HG02884 (cell line): ENCODE measurements at regions not wholly inside any gene's neighbourhood (a gene's known extent, or its start where the extent isn't known, plus 50 kb on each side); places are given as distances from the start of the nearest gene placed in this dataset.
"Not testable (repeated sequence)": the region's sequence is repeated elsewhere in the genome, so short reads cannot be mapped to it uniquely, and the experiment has no call there.

Experiments
- ATAC-seq: cut with Tn5 transposase; IDR thresholded peaks from one replicate; pipeline ENCODE4 v1.9.1; 2021; ENCODE audit warnings: mild to moderate bottlenecking, moderate library complexity; ENCODE audit not compliant: unreplicated experiment

DNA sequence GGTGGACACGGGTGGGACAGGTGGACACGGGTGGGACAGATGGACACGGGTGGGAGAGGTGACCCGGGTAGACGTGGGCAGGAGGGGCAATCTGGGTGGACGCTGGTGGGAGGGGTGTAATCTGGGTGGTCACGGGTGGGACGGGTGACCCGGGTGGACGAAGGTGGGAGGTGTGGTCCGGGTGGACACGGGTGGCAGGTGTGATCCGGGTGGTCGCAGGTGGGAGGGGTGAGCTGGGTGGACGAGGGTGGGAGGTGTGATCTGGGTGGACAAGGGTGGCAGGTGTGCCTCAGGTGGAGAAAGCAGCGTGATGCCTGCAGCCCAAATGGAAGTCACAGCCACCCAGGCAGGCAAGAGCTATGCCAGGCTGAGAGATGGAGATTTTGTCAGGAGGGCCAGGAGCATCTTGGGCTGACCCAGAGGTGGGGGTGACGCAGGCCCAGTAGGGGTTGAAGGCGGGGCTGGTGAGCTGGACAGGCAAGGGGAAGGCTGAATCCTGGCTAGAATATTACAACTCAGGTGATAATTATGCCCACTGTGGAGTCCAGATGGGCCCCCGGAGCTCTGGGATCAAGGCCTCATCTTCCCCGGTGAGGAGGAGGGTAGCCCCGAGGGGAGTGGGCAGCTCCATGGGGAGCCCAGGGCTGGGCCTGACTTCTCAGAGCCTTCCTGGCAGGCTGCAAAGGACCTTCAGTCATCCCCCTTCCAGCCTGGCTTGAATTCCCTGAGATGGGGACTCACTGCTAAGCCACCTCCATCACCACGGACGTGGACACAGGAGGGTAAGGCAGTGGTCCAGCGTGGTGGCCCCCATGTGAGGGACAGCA lies 100.0 kb downstream of the ADRA2C start:
- no peak for ATAC-seq

DNA sequence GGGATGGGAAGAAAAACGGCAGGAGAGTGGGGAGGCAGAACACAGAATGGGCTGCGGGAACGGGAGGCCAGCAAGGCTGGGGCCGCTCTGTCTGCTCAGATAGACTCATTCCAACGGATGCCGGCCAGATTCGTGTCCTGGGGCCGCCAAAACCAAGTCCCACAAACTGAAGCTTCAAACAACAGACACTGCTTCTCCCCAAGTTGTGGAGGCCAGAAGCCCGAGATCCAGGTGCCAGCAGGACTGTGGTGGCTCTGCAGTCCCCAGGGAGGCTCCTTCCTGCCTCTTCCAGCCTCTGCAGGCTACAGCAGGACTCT lies 100.6 kb downstream of the ADRA2C start:
- ATAC-seq: no peak

DNA sequence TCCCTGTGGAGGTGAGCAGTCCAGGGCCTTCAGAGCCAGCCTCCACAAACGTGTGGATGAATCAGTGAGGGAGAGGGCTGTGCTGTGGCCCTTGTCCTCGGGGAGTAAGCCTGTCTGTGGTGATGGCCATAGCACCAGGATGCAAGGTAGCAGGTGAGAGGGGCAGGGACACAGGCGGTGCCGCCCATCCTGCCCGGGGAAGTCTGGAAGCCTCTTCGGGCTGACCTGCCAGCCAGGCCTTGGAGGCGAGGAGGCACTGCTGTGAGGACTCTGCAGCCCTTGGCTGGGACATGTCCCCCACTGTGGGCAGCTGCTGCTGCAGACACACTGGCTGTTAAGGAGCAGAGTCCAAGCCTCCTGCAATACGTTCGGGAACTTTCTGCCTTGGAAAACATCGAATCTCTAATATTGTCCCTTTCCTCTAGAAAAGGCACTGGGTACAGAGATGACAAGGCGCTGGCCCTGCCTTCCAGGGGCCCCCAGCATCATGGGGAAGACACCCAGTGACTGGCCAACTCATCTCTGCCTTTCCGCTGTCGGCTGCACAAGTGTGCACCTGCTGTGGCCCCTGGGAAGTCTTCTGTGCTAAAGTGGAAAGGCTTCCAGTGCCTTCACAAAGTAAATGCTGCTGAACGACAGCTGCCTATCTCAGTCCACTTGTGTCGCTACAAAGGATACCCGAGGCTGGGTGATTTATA lies 101.4 kb downstream of the ADRA2C start:
- no peak for ATAC-seq

DNA sequence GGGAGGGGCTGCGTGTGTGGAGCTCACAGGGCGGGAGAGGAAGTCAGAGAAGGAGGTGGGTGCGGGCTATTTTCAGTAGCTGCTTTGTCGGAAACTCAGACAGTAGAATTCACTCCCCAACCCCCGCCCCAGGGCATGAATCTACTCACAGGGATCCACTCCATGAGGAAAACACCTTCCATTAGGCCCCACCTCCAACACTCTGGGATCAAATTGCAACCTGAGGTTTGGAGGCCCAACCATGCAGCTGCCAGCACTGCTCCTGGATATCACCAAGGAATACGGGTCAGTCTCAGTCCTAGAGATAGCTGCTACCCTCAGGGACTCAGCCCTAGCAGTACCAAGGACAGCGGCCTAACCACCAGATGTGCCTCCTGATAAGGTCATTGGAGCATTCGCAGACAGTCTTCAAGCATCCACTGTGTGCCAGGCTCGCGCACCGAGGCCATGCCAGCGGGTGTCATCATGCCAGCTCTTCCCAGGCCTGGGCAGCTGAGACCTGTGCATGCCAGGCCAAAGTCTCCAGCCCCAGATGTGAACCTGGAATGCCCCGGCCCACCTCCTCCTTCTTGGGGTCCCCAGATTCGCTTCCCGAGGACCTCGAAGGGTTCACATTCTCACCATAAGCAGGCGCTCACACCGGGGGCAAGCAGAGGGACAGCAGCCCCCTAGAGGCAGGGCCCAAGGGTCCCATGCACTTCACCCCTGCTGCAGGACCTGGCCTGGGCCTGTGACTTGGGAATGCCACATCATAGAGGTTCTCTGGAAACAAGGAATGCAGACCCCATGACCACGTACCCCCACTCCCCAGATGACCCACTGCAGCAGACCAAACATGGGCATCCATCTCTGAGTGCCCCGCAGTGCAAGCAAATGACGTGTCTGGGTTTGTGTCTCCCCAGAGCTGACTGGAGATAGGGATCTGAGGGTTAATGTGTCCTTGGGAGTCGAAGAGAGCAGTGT lies 102.3 kb downstream of the ADRA2C start:
- ATAC-seq: no peak

DNA sequence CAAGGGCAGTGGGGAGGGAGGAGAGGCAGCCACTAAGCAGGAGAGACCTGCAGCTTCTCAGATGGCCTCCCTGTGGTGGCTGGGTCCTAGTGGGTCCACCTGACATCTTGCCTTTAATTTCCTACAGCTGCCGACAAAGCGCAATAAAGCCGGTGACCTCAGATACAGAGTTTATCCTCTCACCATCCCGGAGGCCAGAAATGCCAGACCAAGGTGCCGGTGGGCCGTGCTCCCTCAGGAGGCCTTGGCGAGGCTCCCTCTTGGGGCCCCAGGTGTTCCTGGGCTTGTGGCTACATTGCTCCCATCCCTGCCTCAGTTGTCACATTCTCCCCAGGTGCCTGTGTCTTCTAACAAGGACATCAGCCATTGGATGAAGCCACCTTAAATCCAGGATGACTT lies 103.0 kb downstream of the ADRA2C start:
- ATAC-seq: no peak

DNA sequence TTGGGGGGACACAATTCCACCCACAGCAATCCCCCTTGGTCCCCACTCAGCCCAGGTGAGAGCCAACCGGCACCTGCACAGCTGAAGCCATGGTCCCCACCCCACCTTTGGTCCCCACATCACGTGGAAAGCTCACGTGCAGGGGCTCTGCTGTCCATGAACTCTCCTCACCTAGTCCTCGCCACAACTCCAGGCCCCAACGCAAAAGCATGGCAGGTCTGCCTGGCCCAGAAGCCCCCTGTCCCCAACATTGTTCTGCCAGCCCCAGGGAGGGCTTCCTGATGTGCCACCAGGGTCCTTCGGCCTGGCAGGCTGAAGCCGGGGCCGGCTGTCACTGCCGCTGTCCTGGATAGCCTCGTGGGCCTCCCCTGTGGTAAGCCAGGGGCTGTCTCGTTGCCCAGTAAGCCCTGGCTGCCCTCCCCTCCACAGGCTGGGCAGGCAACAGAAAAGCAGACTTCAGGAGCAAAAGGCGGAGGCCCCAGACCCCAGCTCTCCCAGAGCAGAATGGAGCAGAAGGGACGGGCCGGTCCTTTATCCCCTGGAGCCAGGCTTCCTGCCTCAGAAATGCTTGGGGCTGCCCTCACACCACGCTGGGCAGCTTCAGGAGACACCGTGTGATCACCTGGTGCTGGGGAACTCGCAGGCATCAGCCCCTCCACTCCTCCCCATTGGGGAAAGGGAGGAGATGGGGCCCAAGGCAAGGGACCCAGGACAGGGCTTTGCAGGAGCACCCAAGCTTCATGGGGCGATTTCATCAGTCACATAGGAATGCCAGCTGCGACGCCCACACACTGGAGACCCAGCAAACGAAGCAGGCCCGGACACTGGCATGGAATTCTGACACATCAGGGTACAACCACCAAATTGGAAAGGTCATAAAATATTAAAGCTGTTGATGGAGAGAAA lies 103.7 kb downstream of the ADRA2C start:
- no peak for ATAC-seq

DNA sequence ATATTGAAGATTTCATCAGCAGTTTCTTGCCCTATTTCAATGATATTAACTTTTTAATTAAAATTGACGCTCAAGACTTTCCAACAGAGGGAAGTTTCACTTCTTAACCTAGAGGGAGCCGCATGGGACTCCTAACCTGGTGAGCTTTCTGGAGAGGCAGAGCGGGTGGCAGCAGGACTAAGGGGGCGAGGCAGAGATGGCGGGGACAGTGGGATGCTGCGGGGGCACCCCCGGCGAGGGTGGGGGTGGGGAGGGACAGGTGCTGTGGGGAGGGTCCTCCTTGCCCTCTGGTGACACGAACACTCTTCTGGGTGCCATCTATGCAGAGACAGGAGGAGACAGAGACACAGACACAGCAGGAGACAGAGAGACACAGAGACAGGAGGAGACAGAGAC lies 104.4 kb downstream of the ADRA2C start:
- ATAC-seq: no peak

DNA sequence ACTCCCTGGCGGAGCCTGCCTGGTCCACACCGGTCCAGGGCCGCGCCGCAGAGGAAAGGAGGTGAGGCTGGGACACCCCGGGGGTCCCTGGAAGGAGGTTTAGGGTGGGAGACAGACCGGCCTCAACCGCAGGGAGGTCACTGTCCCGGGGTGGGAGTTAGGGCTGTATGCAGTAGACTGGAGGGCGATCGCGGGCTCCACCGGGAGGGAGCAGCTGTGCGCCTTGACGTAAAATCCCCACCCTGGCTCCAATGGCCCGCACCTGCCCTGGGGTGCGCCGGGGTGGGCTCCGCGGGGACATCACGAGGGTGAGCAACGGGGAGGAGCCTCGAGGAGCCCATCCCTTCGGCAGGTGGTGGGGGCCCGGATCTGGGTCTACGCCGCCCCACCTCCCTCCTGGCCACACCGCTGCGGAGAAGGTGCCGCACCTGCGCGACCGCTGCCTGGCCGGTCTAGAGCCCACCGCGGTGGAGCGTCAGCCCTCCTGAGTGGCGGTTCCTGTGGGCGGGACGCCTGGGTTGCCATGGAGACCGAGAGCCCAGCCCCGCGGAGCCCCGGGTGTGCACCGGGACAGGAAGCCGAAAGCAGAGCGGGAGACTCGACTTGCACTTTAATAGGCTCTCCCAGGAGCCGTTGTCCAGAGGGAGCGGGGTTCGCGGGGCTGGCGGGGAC lies 105.1 kb downstream of the ADRA2C start:
- no peak for ATAC-seq

DNA sequence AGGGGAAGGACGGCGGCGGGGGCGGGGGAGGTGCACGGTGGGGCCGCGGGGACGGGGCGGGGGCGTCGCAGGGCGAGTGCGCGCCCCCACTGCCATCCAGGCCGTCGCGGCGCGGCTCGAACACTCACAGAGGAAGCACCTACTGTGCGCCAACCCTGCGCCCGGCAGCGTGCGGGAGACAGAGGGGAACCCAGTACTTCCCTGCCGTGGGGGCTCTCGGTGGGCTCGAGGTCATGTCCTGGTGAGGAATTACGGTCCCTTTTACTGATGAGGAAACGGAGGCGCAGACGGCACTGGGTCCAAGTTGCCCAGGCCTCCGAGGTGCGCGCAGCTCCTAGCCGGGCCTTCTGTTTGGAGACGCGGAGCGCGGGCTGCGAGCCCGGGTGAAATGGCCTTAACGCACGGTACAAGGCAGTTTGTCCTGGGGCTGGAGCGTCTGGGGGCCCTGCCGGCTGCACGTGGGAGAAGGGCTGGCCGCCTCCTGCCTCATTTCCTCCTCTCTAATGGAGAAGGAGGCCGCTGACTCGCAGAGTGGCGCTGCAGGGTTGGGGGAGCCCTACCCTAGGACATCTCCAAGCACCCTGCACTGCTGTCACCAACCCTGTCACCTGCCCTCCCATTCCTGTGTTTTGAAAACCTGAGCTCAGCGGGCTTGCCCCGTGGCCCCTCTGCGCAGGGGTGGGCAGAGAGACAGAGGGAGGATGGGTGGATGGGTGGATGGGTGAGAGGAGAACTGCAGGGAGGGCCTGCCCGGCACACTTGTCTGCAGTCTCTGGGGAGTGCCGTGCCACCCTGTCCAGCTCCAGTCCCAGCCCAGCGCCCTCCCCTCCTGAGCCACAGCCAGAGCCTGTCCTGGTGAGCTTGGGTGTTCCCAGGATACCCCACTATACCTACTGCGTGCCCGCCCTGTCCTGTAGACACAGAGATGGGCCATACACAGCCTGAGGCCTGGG lies 106.0 kb downstream of the ADRA2C start:
- no peak for ATAC-seq

DNA sequence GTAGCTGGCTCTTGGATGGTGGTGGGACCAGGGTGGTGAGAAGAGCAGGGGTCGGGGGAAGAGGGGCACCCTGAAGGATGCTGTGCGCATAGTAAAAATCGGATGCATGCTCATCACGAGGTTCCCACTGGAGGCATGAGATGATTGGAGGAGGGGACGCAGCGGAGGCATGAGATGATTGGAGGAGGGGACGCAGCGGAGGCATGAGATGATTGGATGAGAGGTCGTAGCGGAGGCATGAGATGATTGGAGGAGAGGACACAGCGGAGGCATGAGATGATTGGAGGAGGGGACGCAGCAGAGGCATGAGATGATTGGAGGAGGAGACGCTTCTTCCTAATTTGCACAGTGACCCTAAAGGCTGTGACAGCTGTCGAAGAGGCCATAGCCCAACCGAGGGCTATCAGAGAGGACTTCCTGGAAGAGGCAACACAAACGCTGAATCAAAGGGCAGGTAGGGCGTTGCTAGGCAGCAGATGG lies 106.7 kb downstream of the ADRA2C start:
- ATAC-seq: no peak

DNA sequence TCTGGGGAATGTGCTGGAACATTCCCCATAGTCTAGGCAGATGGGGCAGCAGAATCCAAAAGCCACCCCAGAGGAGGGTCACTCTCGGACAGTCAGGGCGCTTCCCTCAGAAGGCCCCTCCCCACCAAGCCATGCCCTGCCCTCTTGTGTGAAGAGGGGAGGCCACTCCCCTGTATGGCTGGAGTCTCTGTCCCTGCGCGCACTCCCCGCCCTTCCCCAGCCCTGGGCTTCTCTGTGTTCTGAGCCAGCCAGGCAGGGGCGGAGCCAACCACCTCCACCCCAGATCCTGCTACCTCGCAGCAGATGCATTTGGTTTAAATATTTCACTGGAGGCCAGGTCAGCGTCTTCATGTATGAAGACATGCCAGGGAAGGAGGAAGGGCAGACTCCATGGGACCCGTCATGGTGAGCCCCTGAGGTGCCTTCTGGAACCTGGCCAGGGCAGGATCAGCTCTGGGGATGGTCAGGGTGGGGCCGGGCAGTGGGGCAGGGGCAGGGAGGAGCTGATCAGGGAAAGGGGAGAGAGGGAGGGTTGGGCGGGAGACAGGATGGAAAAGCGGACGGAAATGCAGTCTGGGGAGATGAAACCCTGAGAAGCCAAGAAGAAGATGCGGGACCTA lies 107.3 kb downstream of the ADRA2C start:
- ATAC-seq: no peak

DNA sequence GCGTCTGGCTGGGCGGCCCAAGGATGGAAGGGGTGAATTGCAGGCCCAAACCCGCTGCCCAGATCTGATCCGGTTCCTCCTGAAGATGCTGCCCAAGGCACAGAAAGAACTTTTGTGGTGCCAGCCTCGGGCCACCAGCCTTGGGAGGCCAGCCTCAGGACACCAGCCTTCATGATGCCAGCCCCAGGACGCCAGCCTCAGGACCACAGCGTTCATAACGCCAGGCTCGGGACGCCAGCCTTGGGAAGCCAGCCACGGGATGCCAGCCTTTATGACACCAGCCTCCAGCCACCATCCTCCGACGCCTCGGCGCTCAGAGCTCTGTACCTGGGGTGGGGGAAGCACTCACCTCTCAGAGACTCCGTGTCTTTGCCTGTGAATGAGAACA lies 107.8 kb downstream of the ADRA2C start:
- no peak for ATAC-seq

DNA sequence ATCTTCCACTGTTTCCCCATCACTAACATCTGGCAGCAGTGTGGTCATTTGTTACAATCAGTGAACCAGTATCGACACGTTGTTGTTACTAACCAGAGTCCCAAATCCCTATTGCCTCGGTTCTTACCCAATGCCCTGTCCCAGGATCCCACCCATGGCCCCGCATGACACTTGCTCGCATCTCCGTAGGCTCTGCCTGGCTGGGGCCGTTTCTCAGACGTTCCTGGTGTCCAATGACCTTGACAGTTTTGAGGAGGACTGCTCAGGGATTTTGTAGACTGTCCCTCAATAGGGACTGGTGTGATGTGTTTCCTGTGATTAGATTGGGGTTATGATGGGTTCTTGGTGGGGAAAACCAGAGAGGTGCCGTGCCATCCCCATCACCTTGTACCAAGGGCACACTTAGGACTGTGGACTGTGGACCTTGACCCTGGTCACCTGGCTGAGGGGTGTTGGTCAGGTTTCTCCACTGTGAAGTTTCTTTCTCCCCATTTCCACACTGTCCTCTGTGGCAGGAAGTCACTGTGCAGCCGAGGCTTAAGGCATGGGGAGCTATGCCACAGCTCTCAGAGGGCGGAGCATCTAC lies 108.4 kb downstream of the ADRA2C start:
- ATAC-seq: no peak

DNA sequence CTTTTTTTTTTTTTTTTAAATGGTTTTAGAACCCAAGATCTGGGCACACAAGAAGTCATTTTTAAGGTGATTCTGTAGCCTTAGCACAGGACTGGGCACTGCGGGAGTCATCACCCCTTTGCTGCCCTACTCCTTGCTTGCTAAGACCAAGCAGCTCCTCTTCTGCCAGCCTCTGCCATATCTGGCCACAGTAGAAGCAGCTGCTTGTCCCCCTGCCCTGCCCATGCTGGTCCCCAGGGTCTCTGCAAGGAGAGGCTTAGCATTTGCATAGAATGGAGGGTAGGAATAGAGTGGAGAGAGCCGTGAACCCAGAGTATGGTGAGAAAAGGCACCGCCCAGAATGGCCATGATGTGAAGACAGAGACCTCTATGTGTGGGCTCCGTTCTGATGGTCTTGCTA lies 109.3 kb downstream of the ADRA2C start:
- no peak for ATAC-seq

DNA sequence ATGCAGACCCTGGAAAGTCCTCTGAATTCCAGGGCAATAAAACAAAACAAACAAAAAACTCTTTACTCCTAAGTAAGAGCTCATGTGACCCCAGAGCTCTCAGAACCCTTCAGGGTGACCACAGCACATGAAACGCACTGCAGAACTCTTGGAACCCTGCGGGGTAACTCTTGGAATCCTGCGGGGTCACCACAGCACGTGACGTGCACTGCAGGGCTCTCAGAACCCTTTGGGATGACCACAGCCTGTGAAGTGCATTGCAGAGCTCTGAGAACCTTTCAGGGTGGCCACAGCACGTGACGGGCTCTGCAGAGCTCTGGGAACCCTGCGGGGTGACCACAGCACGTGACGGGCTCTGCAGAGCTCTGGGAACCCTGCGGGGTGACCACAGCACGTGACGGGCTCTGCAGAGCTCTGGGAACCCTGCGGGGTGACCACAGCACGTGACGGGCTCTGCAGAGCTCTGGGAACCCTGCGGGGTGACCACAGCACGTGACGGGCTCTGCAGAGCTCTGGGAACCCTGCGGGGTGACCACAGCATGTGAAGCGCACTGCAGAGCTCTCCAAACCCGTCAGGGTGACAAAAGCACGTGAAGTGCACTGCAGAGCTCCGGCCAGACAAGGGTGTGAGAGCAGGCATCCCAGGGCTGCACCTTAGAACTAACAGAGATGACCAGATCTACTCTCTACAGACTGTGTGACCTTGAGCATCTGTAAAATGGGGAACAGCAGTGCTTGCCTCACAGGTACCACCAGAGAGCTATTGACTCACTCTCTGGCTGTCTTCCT lies 110.1 kb downstream of the ADRA2C start:
- ATAC-seq: not testable (repeated sequence)

DNA sequence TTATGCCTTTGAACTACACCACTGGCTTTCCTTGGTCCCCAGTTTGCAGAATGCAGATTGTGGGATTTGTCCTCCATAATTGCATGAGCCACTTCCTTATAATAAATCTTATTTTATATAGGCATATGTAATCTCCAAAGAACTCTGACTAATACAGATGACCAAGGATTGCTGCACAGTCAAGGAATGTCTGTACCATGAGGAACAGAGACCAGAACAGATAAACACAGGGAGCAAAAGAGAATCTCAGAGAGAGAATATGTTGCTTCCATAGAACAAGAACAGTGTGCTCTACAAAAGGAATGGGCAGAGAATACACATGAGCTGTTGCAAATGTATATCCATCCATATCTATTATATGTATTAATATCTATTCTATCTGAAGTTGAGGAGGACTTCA lies 111.1 kb downstream of the ADRA2C start:
- ATAC-seq: no peak

DNA sequence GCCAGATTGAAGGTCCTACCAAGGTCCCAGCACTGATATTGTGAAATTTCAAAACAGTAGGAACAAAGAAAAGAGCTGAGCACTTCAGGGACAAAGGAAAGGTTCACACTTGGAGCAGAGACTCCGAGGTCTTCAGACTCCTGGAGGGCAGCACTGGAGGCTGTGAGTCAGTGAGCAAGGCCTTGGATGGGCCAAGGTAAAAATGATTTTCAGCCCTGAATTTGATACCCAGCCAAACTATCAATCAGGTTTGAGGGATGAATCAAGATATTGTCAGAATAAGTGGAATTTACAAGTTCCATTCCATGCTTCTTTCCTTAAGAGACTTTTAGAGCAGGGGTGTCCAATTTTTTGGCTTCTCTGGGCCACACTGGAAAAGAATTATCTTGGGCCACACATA lies 111.7 kb downstream of the ADRA2C start:
- no peak for ATAC-seq
